H1 (cell line): ENCODE measurements at regions not wholly inside any gene's neighbourhood (a gene's known extent, or its start where the extent isn't known, plus 50 kb on each side); places are given as distances from the start of the nearest gene placed in this dataset.

Experiments used
- CTCF ChIA-PET: fragments of 300-600 bp; sonication (Branson Sonifier 250); formaldehyde crosslinking; loops from one replicate; lab custom pipeline; 2021; ENCODE audit not compliant: partially characterized antibody; lab: Charles Lee
- POLR2A ChIA-PET: fragments of 300-600 bp; sonication (Branson Sonifier 250); formaldehyde crosslinking; loops from one replicate; lab custom pipeline; 2021; ENCODE audit warnings: inconsistent platforms; ENCODE audit not compliant: partially characterized antibody; lab: Charles Lee
- DNase-seq, 2 experiments: peaks; one replicate each; pipeline versions ENCODE4 v3.0.0 to v3.0.0-alpha.2; 2010 to 2022; ENCODE audit warnings: low spot score in 2 of 2, low read depth in 1 of 2, mixed read lengths in 1 of 2
- FAIRE-seq: peaks from 2 replicates; lab custom pipeline; 2011; peaks lifted over from hg19 to GRCh38; lab: Jason Lieb, UNC
- H2AFZ ChIP-seq: 2 replicates; pipeline ENCODE4 v1.8.1; 2012; ENCODE audit warnings: low read length, inconsistent platforms
- H2AK5ac ChIP-seq: 2 replicates; pipeline ENCODE4 v1.6.1; 2013; ENCODE audit warnings: low read depth, low read length
- H2BK120ac ChIP-seq: replicated peaks from 2 replicates; pipeline ENCODE3; 2013; ENCODE audit warnings: low read depth, low read length, inconsistent platforms
- H2BK12ac ChIP-seq: 2 replicates; pipeline ENCODE4 v1.6.1; 2013; ENCODE audit warnings: low read depth, low read length
- H2BK15ac ChIP-seq: 2 replicates; pipeline ENCODE4 v1.6.1; 2013; ENCODE audit warnings: low read length
- H2BK20ac ChIP-seq: 2 replicates; pipeline ENCODE4 v1.6.1; 2013; ENCODE audit warnings: low read length
- H2BK5ac ChIP-seq: 2 replicates; pipeline ENCODE4 v1.6.1; 2013; ENCODE audit warnings: low read depth, low read length
- H3K14ac ChIP-seq: 2 replicates; pipeline ENCODE4 v1.6.1; 2013; ENCODE audit warnings: inconsistent platforms; ENCODE audit not compliant: insufficient read length
- H3K18ac ChIP-seq: 2 replicates; pipeline ENCODE4 v1.6.1; 2013; ENCODE audit warnings: low read length; ENCODE audit errors: extremely low read depth
- H3K23ac ChIP-seq: 2 replicates; pipeline ENCODE4 v1.6.1; 2013; ENCODE audit warnings: inconsistent platforms; ENCODE audit not compliant: insufficient read length
- H3K23me2 ChIP-seq: 2 replicates; pipeline ENCODE4 v1.6.1; 2013; ENCODE audit warnings: low read depth, low read length
- H3K27ac ChIP-seq: 2 replicates; pipeline ENCODE4 v1.6.1; 2011; ENCODE audit warnings: low read depth, low read length, inconsistent platforms
- H3K27me3 ChIP-seq, 4 experiments: replicated peaks in 1 of 4; 1 replicate in 1 of 4; 2 replicates in 3 of 4; pipeline versions ENCODE4 v1.6.1 to v1.8.1; 2011 to 2013; ENCODE audit warnings: low read length in 3 of 4, mild to moderate bottlenecking in 3 of 4, inconsistent platforms in 2 of 4, mixed read lengths in 2 of 4, moderate library complexity in 1 of 4; ENCODE audit not compliant: control insufficient read depth in 3 of 4, insufficient read depth in 3 of 4; ENCODE audit errors: extremely low read depth in 1 of 4
- H3K36me3 ChIP-seq, 4 experiments: 2 replicates each; pipeline versions ENCODE4 v1.6.1 to v1.8.1; 2011 to 2013; ENCODE audit warnings: mild to moderate bottlenecking in 4 of 4, low read length in 3 of 4, moderate library complexity in 2 of 4, control low read depth in 1 of 4, inconsistent platforms in 1 of 4; ENCODE audit not compliant: insufficient read depth in 4 of 4, control insufficient read depth in 2 of 4
- H3K4ac ChIP-seq: replicated peaks from 2 replicates; pipeline ENCODE3; 2013; ENCODE audit warnings: low read length, low read depth, mixed read lengths, inconsistent platforms; ENCODE audit not compliant: insufficient read length
- H3K4me1 ChIP-seq, 4 experiments: replicated peaks in 1 of 4; 1 replicate in 1 of 4; 2 replicates in 3 of 4; pipeline versions ENCODE4 v1.6.1 to v1.8.1; 2011 to 2013; ENCODE audit warnings: low read length in 3 of 4, inconsistent platforms in 2 of 4, mixed read lengths in 1 of 4; ENCODE audit not compliant: insufficient read depth in 4 of 4, control insufficient read depth in 3 of 4
- H3K4me2 ChIP-seq, 2 experiments: 2 replicates each; pipeline versions ENCODE4 v1.6.1 to v1.8.1; 2011 to 2013; ENCODE audit warnings: low read depth in 2 of 2, low read length in 2 of 2, control low read depth in 1 of 2, inconsistent platforms in 1 of 2, mild to moderate bottlenecking in 1 of 2; ENCODE audit not compliant: insufficient read depth in 1 of 2
- H3K4me3 ChIP-seq, 4 experiments: fragments of 200-600, 300-600 bp in 1 of 4; sonication (generic), shearing (Covaris generic), sonication (Bioruptor Twin) in 1 of 4; 2 replicates each; pipeline versions ENCODE4 v1.5.1 to v1.8.1; 2011 to 2016; ENCODE audit warnings: low read length in 4 of 4, low read depth in 3 of 4, control low read depth in 2 of 4, inconsistent platforms in 2 of 4, mild to moderate bottlenecking in 2 of 4, mixed read lengths in 1 of 4, moderate library complexity in 1 of 4; ENCODE audit not compliant: insufficient read depth in 2 of 4; ENCODE audit errors: extremely low read depth in 1 of 4
- H3K56ac ChIP-seq: replicated peaks from 2 replicates; pipeline ENCODE3; 2013; ENCODE audit warnings: low read depth, mild to moderate bottlenecking, mixed read lengths, low read length, inconsistent platforms; ENCODE audit not compliant: insufficient read length
- H3K79me1 ChIP-seq: 2 replicates; pipeline ENCODE4 v1.6.1; 2013; ENCODE audit warnings: low read depth, low read length, control low read depth
- H3K79me2 ChIP-seq, 2 experiments: 2 replicates each; pipeline versions ENCODE4 v1.6.1 to v1.8.1; 2012 to 2013; ENCODE audit warnings: low read length in 2 of 2, mild to moderate bottlenecking in 2 of 2, inconsistent platforms in 1 of 2; ENCODE audit not compliant: insufficient read depth in 2 of 2, control insufficient read depth in 1 of 2
- H3K9ac ChIP-seq, 4 experiments: replicated peaks in 1 of 4; 1 replicate in 1 of 4; 2 replicates in 3 of 4; pipeline versions ENCODE4 v1.6.1 to v1.8.1; 2011 to 2013; ENCODE audit warnings: low read depth in 3 of 4, low read length in 3 of 4, control low read depth in 2 of 4, mild to moderate bottlenecking in 2 of 4, moderate library complexity in 2 of 4, inconsistent platforms in 1 of 4; ENCODE audit errors: extremely low read depth in 1 of 4
- H3K9me3 ChIP-seq, 2 experiments: 2 replicates each; pipeline versions ENCODE4 v1.6.1 to v1.8.1; 2012 to 2013; ENCODE audit warnings: mild to moderate bottlenecking in 2 of 2, moderate library complexity in 2 of 2, control low read depth in 1 of 2, inconsistent platforms in 1 of 2, low read depth in 1 of 2, low read length in 1 of 2, mixed read lengths in 1 of 2; ENCODE audit not compliant: insufficient read depth in 2 of 2
- H4K20me1 ChIP-seq, 2 experiments: replicated peaks in 1 of 2; 2 replicates each; pipeline versions ENCODE3 to v1.8.1; 2011 to 2013; ENCODE audit warnings: inconsistent platforms in 2 of 2, low read length in 2 of 2, mild to moderate bottlenecking in 1 of 2; ENCODE audit not compliant: insufficient read depth in 2 of 2, control insufficient read depth in 1 of 2
- H4K5ac ChIP-seq: 2 replicates; pipeline ENCODE4 v1.6.1; 2013; ENCODE audit warnings: low read length, low read depth, mixed read lengths, inconsistent platforms; ENCODE audit not compliant: insufficient read length
- H4K8ac ChIP-seq: 2 replicates; pipeline ENCODE4 v1.8.0; 2013; ENCODE audit warnings: mild to moderate bottlenecking, moderate library complexity, low read length, inconsistent platforms; ENCODE audit not compliant: insufficient read depth; ENCODE audit errors: extremely low read depth
- H4K91ac ChIP-seq: replicated peaks from 2 replicates; pipeline ENCODE3; 2013; ENCODE audit warnings: low read length, mixed read lengths, inconsistent platforms; ENCODE audit not compliant: insufficient read length
- BACH1 ChIP-seq: IDR thresholded peaks from 2 replicates; pipeline ENCODE4 v1.6.1; 2012; ENCODE audit warnings: low read length, improper control_type of control experiment
- EZH2 ChIP-seq: fragments of 200-600 bp; sonication (generic); IDR thresholded peaks from 2 replicates; pipeline ENCODE4 v1.7.1; 2012; ENCODE audit warnings: low read depth, mild to moderate bottlenecking, moderate library complexity, low read length, inconsistent platforms; ENCODE audit not compliant: severe bottlenecking
- RAD21 ChIP-seq, 2 experiments: IDR thresholded peaks in 1 of 2; conservative IDR thresholded peaks in 1 of 2; 2 replicates each; pipeline ENCODE4 v1.6.1; 2011; ENCODE audit warnings: low read depth in 2 of 2, low read length in 2 of 2, improper control_type of control experiment in 1 of 2, inconsistent platforms in 1 of 2, mild to moderate bottlenecking in 1 of 2, moderate library complexity in 1 of 2
- RXRA ChIP-seq: IDR thresholded peaks from 2 replicates; pipeline ENCODE4 v1.6.1; 2011; ENCODE audit warnings: low read depth, mild to moderate bottlenecking, low read length, moderate library complexity; ENCODE audit not compliant: insufficient read depth
- SAP30 ChIP-seq: fragments of 300-600 bp; sonication (generic); IDR thresholded peaks from 2 replicates; pipeline ENCODE4 v1.7.1; 2012; ENCODE audit warnings: low read length, moderate library complexity, mild to moderate bottlenecking, inconsistent platforms; ENCODE audit not compliant: insufficient read depth, insufficient replicate concordance
- SIRT6 ChIP-seq: IDR thresholded peaks from one replicate; pipeline ENCODE4 v1.7.1; 2012; ENCODE audit warnings: low read length, inconsistent platforms
- SUZ12 ChIP-seq: fragments of 200-600 bp; sonication (generic); IDR thresholded peaks from 2 replicates; pipeline ENCODE4 v1.6.1; 2012; ENCODE audit warnings: mild to moderate bottlenecking, inconsistent platforms, low read length, moderate library complexity, mixed read lengths
- YY1 ChIP-seq: IDR thresholded peaks from 2 replicates; pipeline ENCODE4 v1.6.1; 2011; ENCODE audit warnings: low read depth, mild to moderate bottlenecking, low read length
- WGBS, 2 experiments: shearing (Covaris generic) in 1 of 2; methylation state at CpG; one replicate each; pipeline versions ENCODE4 v1.1.6 to v1.1.7; 2013 to 2015; ENCODE audit warnings: low lambda C conversion rate in 2 of 2, mixed read lengths in 2 of 2, inconsistent platforms in 1 of 2, low coverage in 1 of 2, missing lambda C conversion rate in 1 of 2; ENCODE audit not compliant: insufficient replicate concordance in 2 of 2, insufficient coverage in 1 of 2, insufficient read length in 1 of 2; ENCODE audit errors: extremely low coverage in 1 of 2, missing lambda C conversion rate in 1 of 2; 5-methylcytosine and 5-hydroxymethylcytosine counted together

DNA sequence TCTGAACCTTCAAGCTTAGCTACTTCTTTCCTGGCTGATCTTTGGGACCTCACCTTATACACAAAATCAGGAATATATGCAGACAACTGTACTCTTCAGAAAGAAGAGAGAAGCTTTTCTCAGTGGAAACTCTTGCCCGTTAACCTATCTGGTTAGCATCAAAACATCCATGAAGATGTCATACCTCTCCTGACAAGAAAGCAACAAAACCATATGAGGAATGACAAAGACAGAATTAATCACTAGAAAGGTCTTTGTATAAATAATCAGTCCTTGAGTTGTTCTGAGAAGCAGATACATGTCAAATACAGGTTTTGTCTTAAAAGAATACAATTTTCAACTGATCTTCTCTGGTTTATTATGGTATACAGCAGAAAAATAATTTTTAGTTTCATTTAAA lies 130.8 kb downstream of the FAT4 start:
- POLR2A ChIA-PET = no interaction called here
- Histone ChIP-seq H4K8ac (no peak overlapping the region), H3K23ac (no peak overlapping the region)

More for the DNA sequence above, 130.8 kb downstream of the FAT4 start:
- H3K4me1 ChIP-seq = no peaks in the 10 kb centered on the region
- H4K91ac ChIP-seq = no peak overlapping the region
- no peak overlapping the region for H3K56ac ChIP-seq
- H3K18ac ChIP-seq = no peak overlapping the region
- H2BK5ac ChIP-seq = no peak overlapping the region
- no peak overlapping the region for H2BK12ac ChIP-seq
- H2AK5ac ChIP-seq = no peak overlapping the region
- H3K27ac ChIP-seq = no peak overlapping the region
- H3K36me3 ChIP-seq = no peaks in the 10 kb centered on the region
- FAIRE-seq = no peak
- H3K23me2 ChIP-seq = no peaks in the 10 kb centered on the region
- H3K4me3 ChIP-seq = no peak overlapping the region
- no peaks in the 10 kb centered on the region for H3K79me1 ChIP-seq
- H3K79me2 ChIP-seq = no peaks in the 10 kb centered on the region
- no peak overlapping the region for H3K9ac ChIP-seq
- no peaks in the 10 kb centered on the region for H4K20me1 ChIP-seq
- H4K5ac ChIP-seq = no peak overlapping the region
- 95% methylated on average over 1 of the region's 1 CpG; no CpG with 5 or more reads in 1 of the 2 experiments for WGBS, 2 experiments
- DNase-seq = no peak
- no peak overlapping the region for H2BK15ac ChIP-seq
- no peak overlapping the region for H3K4ac ChIP-seq
- no peak overlapping the region for H2AFZ ChIP-seq
- no peak overlapping the region for H2BK20ac ChIP-seq
- H3K27me3 ChIP-seq = no peaks in the 10 kb centered on the region
- no peaks in the 10 kb centered on the region for H3K9me3 ChIP-seq
- no peak overlapping the region for H2BK120ac ChIP-seq
- no peak for TF ChIP-seq SUZ12
- no peak for TF ChIP-seq RXRA
- no peak for TF ChIP-seq RAD21 (IDR thresholded peaks at IDR 0.05 in 1 of 2, conservative IDR thresholded peaks at IDR 0.05 in 1 of 2; ENCODE audit: low read depth in 2 of 2, low read length in 2 of 2)
- TF ChIP-seq YY1 = no peak
- no peak for TF ChIP-seq SIRT6
- TF ChIP-seq SAP30 = no peak
- TF ChIP-seq EZH2 = no peak
- no peak for TF ChIP-seq BACH1
- CTCF ChIA-PET = no interaction called here
- no peak overlapping the region for H3K14ac ChIP-seq
- H3K4me2 ChIP-seq = no peak overlapping the region
